HG03439 (cell line): ENCODE measurements at regions not wholly inside any gene's neighbourhood (a gene's known extent, or its start where the extent isn't known, plus 50 kb on each side); places are given as distances from the start of the nearest gene placed in this dataset.
"Not testable (repeated sequence)": the region's sequence is repeated elsewhere in the genome, so short reads cannot be mapped to it uniquely, and the experiment has no call there.

ENCODE experiments used
- ATAC-seq: cut with Tn5 transposase; IDR thresholded peaks from one replicate; pipeline ENCODE4 v1.9.1; 2021; ENCODE audit warnings: mild to moderate bottlenecking, moderate library complexity; ENCODE audit not compliant: unreplicated experiment

DNA sequence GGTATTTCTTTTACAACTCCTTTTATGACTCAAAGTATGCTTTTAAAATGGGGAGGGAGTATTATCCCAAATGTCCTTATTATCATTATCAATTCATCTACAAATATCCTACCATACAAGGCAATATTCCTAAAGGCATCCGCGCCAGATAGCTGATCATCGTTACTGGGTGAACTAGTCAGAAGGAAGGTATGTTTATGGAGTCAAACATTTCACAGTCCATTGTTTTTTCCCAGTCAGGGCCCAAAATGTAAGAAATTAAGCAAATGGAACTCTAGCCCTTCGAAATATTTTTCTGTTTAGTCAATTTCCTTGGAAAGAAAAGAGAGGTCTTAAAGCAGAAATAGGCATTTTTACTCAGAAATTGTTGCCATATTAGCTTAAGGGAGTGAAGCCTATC, 188.5 kb upstream of the CCNG1 start:
- no peak for ATAC-seq

DNA sequence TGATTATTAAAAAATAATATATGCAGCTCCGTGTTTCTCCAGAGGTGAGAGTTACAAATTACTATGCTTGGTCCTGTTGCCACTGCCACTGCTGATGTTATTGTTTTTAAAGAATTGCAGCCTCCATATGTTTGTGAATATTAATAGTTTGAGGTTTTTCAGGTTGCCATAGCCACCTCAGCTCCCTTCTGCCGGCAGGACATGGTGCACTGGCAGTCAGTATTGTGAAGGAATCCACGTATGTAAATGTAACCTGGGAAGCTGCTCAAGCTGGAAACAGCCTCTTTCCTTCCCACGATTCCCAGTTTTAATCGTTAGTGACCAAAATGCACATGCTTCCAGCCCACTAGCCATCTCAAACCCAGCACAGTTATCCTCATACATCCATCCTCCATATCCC, 184.4 kb upstream of the CCNG1 start:
- no peak for ATAC-seq

DNA sequence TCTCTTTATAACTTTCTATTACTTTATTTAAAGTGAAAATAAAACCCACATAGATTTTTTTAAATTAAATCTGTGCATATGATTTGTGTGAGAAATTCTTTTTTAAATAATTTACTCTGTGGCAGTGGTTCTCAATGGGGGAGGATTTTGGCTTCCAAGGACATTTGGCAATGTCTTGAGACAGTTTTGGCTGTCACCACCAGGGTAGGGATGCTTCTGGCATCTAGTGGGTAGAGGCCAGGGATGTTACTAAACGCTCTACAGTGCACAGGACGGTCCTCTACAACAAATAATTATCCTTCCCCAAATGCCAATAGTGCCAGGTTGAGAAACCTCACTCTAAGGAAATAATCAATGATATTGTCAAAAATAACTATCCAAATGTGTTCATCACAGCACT, 177.9 kb upstream of the CCNG1 start:
- ATAC-seq: no peak

DNA sequence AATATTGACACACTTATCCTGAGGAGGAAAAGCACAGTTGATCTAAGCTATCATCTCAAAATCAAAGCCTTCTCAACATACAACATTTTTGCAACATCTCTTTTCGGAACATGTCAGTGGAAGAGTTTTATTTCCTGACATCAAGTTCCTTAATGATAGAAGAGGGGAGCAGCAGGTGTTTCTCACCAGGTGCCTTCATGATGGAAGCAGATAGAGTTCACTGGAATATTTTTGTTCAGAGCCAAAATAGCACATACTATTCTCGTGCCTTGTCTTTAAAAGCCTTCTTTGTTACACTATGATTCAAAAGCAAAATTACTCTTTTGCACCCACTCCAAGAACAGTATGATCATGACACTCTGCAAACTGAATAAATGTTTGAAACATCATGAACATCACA, 176.9 kb upstream of the CCNG1 start:
- ATAC-seq: no peak

DNA sequence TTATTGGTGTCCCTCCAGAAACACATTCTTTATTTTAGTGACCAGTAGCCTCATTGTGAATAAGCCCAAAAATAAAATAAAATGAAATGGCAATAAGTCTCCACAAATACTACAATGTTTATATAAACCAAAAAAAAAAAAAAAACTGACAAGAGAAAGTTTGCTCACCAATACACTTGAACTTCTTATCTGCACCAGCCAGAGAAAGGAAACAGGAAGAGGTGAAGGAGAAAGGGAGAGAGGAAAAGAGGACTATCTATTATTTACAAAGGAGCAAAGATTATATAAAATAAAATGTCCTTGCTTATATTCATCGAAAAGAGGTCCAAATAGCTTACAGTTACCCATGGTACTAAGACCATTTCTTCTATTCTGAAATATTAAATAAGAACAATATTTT, 176.4 kb upstream of the CCNG1 start:
- ATAC-seq: no peak

DNA sequence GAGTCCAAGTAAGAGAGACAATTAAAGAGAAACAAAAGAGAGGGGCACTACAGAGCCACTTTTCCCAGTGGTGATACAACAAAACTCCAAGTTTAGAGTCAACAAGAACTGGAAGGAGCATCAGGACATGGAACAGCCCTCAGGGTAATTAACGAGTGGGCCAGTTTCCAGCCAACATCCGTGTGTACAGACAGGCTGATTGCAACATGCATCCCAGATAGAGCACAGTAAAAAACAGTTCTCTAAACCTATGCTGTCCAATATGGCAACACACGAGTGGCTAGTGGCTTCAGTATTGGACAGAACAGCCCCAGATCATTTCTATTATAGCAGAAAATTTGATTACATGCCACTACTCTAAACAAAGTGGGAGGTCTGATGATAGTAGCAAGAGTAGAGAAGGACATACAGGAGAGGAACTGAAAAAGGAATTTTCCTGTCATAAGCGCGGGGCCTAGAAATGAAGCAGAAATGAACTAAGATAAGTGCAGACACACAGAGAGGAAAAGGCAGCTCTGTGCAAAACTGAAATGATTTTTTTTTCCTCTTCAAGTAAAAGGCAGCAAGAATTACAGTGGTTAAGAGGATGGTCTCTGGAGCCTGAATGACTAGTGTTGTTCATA, 175.6 kb upstream of the CCNG1 start:
- ATAC-seq: no peak

DNA sequence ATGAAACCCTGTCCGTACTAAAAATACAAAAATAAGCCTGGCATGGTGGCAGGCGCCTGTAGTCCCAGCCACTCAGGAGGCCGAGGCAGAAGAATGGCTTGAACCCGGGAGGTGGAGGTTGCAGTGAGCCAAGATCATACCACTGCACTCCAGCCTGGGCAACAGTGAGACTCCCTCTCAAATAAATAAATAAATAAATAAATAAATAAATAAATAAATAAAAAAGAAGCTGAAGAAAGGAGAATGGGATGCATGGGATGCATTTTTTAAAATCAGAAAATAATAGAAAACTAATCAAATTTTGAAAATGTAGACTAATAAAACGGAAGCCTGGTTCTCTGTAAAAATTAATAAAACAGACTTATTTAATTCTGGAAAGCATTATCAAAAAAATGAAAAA, 171.1 kb upstream of the CCNG1 start:
- ATAC-seq: not testable (repeated sequence)

DNA sequence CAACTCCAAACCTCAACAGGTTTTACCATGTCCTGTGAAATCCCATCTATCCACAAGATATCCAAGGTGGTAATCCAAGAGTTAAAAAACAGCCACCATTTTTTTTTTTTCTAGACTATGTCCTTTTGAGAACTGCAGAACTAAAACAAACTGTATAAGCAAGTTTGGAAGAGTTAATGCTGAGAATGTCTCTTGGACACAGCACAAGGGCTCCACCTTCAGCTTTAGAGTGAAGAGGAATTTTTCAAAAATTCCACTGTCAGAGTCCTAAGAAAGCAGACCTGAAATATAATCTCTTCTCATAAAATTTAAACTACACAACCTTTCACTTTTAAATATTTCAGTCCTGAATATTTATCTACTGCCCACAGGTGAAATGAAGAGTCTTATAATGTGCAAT, 167.8 kb upstream of the CCNG1 start:
- ATAC-seq: no peak

DNA sequence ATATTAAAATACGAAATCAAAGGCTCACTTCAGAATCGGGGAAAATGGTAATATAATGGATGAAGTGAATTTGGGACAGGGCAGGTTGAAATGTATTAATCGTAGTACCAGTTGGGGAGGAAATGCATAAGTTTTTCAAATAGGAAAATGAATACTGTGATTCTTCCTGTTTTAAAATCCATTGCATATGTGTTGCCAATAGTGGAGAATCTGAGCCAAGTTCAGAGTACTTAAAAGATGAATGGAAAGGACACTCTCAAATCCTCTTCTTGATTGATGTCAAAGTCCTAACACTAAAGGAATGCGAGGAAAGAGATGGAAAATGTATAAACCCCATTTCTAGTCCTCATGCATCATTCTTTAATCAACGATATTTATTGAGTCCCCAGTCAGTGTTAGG, 160.9 kb upstream of the CCNG1 start:
- no peak for ATAC-seq

DNA sequence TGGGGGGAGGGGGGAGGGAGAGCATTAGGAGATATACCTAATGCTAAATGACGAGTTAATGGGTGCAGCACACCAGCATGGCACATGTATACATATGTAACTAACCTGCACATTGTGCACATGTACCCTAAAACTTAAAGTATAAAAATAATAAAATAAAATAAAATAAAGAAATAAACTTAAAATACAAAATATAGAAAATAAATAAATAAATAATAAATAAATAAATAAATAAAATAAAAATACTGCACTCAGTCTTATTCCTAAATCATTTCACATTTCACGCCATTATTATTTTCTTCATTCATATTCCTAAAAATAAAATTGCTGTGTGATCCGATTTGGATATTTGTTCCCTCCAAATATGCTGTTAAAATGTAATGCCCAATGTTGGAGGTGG, 156.5 kb upstream of the CCNG1 start:
- ATAC-seq: not testable (repeated sequence)

DNA sequence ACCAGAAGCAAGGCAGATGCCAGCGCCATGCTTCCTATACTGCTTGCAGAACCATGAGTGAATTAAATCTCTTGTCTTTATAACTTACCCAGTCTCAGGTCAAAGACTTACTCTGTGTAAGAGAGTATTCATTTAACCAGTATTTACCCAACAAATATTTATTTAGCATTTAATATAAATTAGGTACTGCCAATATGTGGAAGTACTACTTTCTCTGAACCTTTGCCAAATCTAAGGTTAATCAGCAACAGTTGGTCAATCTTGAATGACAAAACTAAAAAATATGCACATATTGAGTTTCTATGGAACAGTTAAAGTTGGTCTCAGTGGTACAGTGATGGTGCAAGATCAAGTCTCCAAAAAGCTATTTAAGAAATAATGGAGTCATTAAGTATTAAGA, 155.9 kb upstream of the CCNG1 start:
- ATAC-seq: no peak

DNA sequence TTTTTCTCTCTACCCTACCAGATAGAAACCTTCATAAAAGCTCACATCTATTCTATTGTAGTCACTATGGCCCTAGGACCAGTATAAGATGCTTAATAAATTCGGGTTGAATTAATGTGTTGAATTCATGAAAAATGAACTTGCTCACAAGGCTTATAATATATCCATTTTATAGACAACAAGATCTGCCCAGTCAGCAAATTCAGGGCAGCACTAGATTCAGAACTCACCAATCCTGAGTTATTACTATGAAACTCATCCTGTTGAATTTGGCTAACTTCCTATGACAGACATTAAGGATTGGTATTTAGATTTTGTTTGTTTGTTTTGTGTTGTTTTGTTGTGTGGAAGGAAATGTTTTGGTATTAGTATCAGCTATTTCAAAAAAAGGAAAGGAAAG, 143.6 kb upstream of the CCNG1 start:
- no peak for ATAC-seq

DNA sequence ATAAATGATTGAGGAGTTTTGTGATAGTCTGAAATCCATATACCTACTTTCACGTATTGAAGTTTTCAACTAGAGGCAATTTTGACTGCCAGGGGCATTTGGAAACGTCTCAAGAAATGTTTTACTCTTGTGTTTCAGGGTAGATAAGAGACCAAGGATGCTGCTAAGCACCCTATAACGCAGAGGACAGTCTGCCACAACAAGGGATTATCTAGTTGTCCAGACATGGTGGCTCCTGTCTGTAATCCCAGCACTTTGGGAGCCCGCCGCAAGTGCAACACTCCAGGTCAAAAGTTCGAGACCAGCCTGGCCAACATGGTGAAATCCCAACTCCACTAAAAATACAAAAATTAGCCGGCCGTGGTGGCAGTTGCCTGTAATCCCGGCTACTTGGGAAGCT, 133.7 kb upstream of the CCNG1 start:
- no peak for ATAC-seq

DNA sequence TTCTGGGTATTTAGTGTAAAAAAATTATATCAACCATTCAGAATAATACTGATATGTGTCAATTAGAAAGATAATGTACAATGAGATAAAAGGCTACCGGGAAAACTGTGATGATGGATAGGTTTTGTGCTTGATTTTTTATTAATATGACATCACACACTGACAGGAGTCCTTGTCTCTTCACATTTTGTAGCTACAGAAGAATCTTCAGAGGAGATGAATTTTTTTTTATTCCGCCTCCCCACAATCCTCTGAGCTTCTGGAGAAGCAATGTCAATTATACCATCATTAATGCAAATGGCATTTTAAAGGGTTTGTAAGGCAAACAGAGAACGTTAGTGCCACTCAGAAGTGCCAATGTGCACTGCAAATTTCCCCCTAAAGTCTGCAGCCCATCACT, 131.7 kb upstream of the CCNG1 start:
- ATAC-seq: no peak

DNA sequence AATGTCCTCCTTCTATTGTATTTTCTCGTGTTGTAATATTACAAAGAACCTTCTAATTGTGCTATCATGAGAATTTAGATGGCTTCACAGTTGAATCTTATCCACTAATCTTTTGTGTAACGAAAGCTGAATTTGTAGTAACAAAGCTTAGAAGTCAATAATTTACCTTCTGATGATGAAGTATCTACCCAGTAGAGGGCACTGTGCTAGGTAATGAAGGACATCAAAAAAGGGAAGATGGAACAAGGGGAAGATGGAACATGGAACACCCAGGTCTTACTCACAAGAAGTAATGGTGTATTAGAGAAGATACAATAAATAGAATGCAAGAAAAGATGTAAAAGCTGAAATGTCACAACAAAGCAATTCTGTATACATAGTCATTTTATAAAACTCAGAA, 131.0 kb upstream of the CCNG1 start:
- ATAC-seq: no peak

DNA sequence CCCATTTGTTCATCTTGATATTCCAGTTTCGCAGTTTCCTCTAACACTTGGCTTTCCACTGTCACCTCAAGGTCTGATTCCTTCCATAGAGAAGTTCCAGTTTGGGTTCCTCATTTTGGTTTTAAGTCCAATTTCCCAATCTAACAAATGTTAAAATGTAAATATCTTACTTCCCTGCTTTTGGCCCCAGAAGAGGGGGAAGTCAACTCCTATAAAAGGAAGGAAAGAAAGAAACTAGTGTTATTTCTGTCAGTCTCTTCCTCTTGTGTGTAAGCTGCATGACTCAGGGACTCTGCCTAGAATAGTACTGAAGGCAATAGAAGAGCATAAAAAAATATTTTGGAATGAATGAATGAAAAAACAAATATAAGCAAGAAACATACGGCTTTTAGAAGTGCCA, 127.5 kb upstream of the CCNG1 start:
- ATAC-seq: no peak

DNA sequence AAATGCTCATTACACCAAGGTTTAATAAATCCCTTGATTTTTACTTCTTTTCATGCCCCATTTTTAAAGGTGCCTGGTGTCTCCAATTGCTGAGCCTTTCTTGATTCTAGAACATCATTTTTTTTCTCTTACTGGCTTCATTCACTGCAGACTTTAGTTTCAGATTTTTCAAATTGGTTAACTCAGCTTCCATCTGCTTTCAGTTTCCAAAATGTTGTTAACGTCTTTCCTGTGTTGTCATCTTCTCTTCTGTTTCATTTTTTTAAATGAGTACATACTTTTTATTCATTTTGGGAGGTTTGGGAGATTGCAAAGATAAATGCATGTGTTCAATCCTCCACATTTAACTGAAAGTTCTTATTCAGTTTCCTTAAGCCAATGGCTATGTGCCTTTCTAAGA, 126.4 kb upstream of the CCNG1 start:
- no peak for ATAC-seq

DNA sequence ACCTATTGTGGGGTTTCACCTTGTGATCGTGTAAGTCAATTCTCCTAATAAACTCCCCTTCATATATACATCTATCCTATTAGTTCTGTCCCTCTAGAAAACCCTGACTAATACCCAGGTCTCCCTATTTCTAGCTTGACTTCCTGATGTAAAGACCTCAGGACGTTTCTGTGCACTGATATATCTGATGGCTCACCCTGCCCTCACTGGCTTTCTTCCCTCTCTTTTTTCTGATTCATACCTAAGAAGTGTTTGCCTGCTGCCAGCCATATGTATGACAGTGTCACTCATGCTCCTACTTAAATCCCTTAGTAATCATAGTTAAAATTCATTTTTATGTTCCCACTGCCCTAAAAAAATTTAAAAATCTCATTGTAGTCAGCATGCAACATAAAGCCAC, 124.8 kb upstream of the CCNG1 start:
- no peak for ATAC-seq

DNA sequence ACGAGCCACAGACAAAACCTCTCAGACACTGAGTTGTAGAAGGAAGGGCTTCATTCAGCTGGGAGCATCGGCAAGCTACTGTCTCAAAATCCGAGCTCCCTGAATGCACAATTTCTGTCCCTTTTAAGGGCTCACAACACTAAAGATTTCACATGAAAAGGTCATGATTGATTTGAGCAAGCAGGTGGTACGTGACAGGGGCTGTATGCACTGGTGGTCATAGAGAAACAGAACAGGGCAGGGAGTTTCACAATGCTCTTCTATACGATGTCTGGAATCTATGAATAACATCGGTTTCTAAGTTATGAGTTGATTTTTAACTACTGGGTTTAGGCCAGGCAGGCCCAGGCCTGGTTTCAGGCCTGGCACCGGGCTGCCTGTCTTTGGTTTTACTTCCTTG, 124.3 kb upstream of the CCNG1 start:
- ATAC-seq: not testable (repeated sequence)

DNA sequence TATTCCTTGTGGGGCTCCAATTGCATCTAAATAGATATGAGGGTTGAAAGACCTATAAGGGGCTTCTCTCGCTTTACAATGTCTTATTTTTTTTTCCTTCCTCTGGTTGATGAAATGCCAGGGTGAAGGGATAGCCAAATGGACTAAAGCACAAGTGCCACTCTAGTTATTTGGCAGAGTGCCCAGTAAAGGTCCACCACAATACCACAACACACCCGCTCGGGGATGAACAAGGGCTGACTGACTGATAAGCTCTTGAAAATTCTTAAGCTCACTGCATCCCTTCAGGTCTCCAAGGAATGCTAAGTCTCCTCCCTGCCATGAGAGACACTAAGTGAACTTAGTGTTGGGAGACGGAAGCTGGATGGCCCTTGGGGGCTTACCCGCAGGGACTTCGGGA, 121.0 kb upstream of the CCNG1 start:
- not testable (repeated sequence) for ATAC-seq

DNA sequence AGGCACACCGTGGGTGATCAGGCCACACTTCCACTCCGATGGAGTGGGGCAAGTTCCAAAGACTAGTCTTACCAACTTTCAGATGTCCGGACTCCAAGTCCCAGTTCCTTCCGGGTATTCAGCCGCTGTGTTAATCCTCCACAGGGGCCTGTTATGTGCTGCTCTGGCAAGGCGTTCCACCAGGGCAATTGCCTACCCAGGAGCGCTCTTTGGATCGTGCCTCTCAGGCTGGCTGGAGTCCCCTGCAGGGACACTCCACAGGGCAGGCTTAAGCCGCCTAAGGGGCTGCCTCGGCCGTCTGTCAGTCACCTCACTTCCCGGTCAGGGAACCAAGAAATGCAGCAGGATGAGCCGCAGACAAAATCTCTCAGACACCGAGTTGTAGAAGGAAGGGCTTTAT, 118.7 kb upstream of the CCNG1 start:
- ATAC-seq: no peak

DNA sequence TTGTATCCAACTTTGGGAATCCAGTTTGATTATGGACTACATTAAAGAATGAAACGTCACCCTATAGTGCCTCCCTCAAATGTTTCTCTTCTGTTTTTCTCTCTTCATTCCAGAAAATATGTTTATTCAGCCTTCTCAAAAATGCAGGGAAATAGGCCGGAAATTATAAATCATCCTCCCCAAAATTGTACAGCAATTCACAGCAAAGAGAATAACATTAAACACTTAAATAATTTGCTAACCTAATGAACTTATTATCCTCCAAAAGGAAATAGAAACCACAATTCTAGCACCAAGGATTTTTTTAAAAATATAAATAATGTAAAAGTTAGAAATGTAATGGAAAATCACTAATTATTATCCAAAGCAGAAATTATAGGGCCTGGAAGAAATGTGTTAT, 115.9 kb upstream of the CCNG1 start:
- no peak for ATAC-seq
